Uterus (tissue), 2 donors: ENCODE measurements at regions not wholly inside any gene's neighbourhood (a gene's known extent, or its start where the extent isn't known, plus 50 kb on each side); places are given as distances from the start of the nearest gene placed in this dataset.

Experiments used
- CTCF ChIP-seq, 4 experiments: fragments of 200-600 bp in 2 of 4; fragments of 450-650 bp in 2 of 4; sonication (generic) in 2 of 4; IDR thresholded peaks; one replicate each; pipeline ENCODE4 v1.5.1; 2016 to 2019; ENCODE audit warnings: antibody characterized with exemption in 4 of 4, mild to moderate bottlenecking in 2 of 4, moderate library complexity in 1 of 4
- POLR2A ChIP-seq, 2 donors: fragments of 450-650 bp; IDR thresholded peaks; one replicate each; pipeline ENCODE4 v1.6.1; 2016; ENCODE audit warnings: antibody characterized with exemption in 2 of 2, mild to moderate bottlenecking in 1 of 2, moderate library complexity in 1 of 2

GRCh38 chr3:150230037-150230436, 178.1 kb upstream of the TSC22D2 start:
- TF ChIP-seq POLR2A (IDR thresholded peaks at IDR 0.05) (no peak), CTCF (IDR thresholded peaks at IDR 0.05) (no peak)
